GM18526 (cell line): ENCODE measurements at regions not wholly inside any gene's neighbourhood (a gene's known extent, or its start where the extent isn't known, plus 50 kb on each side); places are given as distances from the start of the nearest gene placed in this dataset.

Source experiments
- POLR2A ChIP-seq: IDR thresholded peaks from 3 replicates; pipeline ENCODE4 v1.6.1; 2011; ENCODE audit not compliant: insufficient read length; ENCODE audit errors: extremely low read depth

DNA sequence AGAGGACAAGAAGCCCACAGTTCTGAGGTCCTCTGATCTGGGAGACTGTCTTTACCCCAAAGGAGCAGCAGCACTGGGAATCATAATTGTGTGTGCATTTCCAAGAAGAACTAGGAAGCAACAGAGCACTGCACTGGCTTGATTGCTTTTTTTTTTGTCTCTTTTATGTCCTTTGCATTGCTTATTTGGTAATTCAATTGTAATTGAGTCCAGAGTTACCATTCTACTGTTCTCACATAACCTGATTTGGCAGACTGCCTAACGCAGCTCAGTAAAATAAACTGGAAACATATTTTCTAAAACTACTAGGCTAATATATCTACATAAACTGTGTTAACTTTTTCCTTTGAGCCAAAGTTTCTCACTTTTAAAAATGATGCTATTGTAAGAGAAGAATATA is 190.3 kb upstream of the SLC8A1 start:
- no peak for TF ChIP-seq POLR2A

DNA sequence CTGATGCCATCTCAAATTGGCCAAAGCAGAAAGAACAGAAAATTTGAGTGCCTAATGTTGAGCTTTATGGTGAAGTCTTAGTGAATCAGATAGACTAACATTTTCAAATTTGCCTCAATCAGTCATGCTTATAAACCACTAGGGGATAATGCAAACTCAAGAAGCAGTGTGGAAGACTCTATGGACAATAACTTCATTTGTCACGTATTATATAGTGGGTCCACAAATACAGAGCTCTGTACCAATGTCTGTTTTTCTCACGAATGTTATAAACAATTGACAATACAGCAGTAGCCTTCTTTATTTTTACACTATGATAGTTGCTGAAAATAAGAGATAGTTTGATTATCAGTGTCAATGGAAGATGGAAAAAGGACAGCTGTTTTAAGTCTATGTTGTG is 190.8 kb upstream of the SLC8A1 start:
- no peak for TF ChIP-seq POLR2A

DNA sequence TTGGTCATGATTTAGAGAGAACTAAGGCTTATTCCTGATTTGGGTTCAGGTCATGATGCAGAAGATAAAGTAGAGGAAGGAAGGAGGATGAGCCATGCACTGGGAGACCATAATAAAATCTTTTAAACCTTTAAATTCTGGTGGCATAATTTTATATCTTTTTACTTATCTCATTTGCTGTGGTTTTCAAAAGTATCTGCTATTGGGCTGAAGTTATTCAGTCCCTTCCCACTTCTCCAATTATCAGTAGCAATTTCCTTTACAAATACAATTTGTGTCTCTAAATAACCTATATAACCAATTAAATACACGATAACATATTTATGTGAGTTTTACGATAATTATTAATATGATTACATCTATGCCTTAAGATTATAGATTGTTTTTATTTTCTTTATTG is 194.8 kb upstream of the SLC8A1 start:
- no peak for TF ChIP-seq POLR2A

DNA sequence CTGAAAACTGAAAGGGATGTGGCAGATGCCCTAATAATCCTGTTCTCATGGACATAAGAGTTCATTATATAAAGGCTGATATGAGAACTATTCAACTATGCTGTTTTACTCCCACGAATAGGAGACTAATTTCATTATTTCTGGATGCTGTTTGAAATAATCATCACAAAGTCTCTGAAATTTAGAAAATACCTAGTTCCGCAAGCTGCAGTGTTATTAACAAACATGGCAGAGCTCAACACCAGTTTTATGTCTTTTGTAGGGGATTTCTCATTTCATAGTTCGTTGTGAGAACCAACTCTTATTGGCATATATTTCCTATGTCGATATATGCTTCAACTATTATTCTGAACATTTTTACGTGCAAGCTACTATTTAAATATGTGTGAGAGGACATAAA is 200.3 kb upstream of the SLC8A1 start:
- no peak for TF ChIP-seq POLR2A

DNA sequence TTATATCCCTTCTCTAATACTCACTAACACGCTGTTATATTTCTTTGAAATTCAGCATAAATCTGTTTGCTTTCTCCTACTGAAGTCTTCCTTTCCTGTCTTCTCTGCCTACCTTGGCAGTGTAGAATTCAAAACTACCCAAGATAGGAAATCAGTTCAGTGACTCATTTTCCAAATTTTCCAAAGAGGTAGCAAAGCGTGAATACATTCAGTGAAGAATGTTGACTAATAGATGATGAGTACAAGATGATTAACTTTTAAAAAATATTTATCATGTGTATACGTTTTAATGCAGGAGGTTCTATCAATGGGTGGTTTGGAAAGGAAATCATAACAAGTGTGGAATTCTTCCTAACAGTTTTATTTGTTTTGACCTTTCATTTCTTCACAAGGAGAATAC is 201.9 kb upstream of the SLC8A1 start:
- no peak for TF ChIP-seq POLR2A

DNA sequence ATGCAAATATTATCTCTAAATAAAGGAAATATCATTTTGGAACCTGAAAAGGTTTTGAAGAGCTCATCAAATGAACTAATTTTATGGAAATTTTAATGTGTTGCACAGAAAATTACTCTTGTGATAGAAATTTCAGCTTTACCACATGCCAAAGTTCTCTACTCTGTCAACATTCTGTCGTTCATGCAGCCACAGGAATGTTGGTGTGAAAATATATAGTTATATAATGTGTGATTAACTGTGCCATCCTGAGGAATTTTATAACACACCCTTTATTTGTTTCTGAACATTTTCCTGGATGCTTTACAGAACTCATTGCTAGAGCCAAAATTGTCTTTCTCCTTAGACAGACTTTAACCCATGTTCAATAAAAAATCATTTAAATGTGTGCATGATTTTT is 202.5 kb upstream of the SLC8A1 start:
- TF ChIP-seq POLR2A: no peak

DNA sequence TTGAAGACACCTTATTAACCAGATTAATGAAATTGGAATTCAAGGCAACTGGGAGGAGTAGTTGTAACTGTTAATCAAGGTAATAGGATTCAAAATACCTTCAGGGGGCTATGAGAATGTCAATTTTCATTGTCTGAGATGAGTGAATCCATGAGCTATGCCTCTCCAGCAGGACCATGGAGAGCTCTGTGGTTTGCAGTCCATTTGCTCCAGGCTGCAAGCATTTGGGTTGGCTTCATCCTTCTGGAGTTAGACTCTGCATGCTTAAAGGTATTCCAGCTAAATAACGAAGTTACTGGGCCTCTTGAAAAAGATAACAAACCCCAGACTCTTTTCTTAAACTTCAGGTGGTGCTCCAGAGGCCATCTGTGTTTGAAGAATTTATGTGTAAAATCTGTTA is 207.1 kb upstream of the SLC8A1 start:
- TF ChIP-seq POLR2A: no peak

DNA sequence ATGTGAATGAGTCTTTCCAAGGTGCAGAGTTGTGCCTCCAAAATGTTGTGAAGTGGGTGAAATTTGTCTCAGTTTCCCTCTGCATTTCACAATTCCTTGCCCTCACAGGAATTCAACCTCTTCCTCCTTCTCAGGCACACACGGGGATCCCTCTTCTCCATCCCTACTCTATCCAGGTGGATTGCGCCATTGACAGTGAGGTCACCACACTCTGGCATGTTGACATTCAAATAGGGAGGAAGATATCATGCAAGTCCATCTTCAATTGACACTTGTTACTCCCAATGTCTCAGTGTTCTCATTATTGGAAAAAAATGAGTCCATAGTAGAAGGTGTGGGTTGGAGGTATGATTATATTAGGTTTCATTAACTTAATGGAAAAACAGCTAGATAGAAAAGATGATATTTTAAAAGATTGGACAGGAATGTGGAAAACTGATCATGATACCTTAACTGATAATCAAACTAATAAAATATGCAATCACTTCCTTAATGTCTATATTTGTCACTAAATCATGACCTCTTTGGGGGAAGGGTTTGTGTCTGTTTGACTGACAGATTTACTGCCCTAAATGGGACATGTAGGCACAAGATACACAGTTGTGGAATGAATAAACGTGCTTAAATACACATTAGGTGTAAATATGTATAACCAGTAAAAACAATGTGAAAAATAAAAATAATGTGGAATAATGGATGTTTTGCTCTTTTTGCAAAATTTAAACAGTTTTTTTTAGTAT is 213.8 kb upstream of the SLC8A1 start:
- no peak for TF ChIP-seq POLR2A

DNA sequence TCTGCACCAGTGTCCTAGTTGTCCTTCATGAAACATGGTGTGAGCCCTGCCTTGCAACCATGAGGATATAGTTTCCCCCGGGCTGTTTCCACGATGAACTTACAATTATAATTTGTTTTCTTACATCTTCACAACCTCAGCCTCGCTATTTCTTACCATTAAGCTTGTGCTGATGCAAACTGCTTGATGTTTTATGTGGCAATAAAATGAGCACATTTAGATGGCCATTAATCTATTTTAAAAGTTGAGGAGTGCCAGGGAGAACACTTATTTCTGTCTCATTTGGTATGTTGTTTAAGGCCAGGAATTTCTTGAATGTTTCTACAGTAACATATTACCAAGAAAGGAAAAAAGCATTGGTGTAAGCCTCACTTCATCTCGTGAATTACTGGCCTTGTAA is 214.5 kb upstream of the SLC8A1 start:
- no peak for TF ChIP-seq POLR2A

DNA sequence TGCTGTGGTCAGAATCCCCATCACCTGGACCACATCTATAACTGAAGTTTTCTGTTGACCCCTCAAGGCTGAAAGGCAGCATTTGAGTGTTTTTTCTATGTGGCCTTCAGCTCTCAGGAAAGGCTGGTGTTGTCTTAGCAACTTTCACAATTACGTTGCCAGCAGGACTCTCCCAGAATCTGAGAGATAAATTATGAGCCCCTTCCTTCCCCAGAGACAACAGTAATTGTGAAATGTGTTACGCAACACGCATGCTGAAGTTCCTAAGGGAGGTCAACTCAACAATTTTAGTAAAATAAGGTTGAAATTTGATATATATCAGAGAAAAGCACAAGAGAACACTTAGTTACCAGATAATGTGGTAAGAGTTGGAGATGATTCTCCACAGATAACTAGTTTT is 216.5 kb upstream of the SLC8A1 start:
- no peak for TF ChIP-seq POLR2A

DNA sequence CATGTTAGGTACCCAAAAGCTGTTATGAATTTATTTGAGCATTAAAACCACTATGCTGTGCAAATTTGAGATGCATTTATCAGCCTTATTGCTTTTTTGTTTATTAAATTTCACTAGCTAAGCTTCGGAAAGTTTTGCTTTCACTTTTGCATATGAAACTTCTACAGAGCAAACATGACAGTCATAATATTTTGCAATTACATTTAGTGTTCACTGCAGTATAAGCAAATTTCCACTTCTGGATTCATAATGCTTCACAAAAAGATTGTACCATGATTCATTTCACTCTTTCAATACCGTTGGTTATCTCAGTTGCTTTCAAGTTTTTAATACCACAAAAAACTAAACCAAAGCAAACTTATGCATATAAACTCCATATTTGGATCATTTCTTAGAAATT is 228.7 kb upstream of the SLC8A1 start:
- no peak for TF ChIP-seq POLR2A

DNA sequence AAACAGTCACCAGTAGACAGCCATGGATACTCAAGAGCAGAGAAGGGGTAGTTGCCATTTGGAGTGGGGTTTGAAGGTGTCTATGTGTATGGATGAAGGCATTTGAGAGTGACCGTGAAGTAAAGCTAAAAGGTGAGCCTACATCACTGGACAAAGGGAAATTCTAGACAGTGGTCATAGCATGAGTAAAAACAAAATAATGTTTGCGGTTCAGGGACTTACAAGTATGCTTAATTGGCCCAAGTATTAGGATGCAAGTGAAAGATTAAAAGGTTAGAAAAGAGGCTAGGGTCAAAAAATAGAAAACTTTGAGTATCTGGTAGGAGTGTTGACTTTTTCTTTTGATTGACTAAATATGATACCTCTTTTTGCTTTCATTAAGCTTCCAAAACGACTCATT is 238.1 kb upstream of the SLC8A1 start:
- TF ChIP-seq POLR2A: no peak

DNA sequence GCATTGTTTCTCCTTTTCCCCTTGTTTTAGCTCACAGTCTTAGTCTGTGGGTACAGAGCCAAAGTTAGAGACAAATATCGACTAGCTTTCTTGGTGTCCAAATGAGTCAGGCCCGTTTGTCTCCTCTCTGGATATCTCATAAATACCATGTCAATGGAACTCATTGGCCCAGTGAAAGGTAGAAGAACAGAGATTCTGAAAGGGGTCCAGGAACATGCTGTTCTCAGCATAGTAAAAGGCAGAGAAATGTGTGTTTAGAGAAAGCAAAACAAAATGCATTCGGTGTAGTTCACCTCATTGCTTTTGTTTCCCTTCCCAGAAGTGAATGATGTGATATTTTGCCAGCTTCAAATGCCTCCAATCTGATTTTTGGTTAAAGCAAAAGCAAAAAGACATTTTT is 238.6 kb upstream of the SLC8A1 start:
- TF ChIP-seq POLR2A: no peak

DNA sequence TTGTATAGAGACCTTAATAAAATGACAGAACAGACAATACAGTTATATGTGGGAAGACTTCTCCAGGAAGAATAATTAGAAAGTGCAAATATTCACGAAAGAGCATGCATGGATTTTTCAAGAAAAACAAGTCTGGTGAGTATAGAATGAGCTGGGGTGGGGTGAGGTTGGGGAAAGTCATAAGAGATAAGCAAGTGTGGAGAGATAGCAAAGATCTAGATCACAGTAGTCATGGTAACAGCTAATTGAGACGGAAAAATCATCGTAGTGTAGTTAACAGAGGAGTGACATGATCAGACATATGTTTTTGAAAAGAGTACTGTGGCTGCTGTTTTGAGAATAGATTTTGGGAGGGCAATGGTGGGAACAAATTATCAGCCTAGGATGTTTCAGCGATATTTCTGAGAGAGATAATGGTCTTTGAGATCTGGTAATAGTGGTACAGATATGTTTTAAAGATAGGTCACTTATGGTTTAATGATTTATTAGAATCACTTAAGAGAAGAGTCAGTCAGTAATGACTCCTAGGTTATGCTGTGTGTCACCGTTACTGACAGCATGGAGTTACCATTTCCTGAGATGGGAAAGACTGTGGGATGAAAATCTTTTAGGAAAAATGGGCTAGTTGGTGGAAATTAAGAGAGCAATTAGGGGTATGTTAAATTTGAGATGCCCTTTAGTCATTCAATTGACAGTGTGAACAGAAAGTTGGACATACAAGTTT is 248.5 kb upstream of the SLC8A1 start:
- TF ChIP-seq POLR2A: no peak

DNA sequence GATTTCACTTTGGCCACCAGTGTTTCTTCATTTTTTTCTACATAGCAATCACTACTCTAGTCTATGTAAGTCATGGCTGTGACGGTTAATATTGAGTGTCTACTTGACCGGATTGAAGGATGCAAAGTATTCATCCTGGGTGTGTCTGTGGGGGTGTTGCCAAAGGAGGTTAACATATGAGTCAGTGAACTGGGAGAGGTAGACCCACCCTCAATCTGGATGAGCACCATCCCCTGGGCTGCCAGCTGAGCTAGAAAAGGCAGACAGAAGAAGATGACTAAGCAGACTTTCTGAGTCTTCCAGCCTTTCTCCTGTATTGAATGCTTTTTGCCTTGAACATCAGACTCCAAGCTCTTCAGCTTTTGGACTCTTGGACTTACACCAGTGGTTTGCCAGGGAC is 265.0 kb upstream of the SLC8A1 start:
- no peak for TF ChIP-seq POLR2A

DNA sequence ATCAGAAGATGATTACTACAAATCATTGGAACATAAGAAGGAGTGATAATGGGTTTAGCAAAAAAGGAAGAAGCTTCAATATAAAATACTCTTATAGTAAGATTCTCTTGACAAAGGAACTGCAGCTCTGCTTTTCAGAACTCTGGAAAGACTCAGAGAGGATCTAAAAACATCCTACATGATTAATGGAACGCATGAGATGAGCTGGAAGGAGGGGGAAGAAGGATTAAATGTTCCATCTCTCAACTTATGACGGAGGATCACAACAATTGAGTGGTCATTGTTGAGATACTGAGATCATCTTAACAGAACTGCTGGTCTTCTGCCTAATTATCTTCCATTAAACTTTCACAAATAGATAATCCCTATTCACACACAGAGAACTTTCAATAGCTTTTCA is 267.5 kb upstream of the SLC8A1 start:
- TF ChIP-seq POLR2A: no peak

DNA sequence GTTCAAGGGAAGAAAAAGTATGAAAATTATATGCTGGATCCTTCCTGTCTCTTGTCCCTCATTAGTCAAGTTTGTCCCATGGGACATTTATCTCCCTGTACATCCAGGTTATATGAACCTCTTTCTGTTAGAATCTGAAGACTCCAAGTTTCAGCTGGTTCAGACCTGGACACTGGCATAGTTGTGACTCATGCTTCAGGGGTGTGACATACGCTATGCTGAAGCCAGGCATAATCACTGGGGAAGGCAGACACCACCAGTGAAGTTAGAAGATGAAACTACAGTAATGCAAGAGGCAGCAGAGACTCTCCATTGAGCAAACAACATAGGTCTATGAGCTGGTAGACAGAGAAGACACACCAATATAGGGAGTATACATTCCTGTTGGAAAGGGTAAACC is 269.7 kb upstream of the SLC8A1 start:
- TF ChIP-seq POLR2A: no peak
